ENCODE measurements at regions not wholly inside any gene's neighbourhood (a gene's known extent, or its start where the extent isn't known, plus 50 kb on each side); places are given as distances from the start of the nearest gene placed in this dataset.

GRCh38 chr2:217418544-217418943 is 558.7 kb upstream of the TNP1 start:
- DNase-seq, result no peak
- H3K4me3 Mint-ChIP-seq, result no peak overlapping the region
- H3K36me3 Mint-ChIP-seq (ENCODE audit: low read depth), result no peaks in the 10 kb centered on the region

GRCh38 chr2:217418090-217418489 is 558.2 kb upstream of the TNP1 start:
- no peak for DNase-seq
- peaks cover 5% of the 10 kb centered on the region for H3K9me3 Mint-ChIP-seq
- H3K4me3 Mint-ChIP-seq, result no peak overlapping the region
- peaks cover 4% of the 10 kb centered on the region for H3K27me3 Mint-ChIP-seq
- no peak overlapping the region for H3K27ac Mint-ChIP-seq
- no peak for ATAC-seq
- H3K4me1 Mint-ChIP-seq, result no peaks in the 10 kb centered on the region
- no peaks in the 10 kb centered on the region for H3K36me3 Mint-ChIP-seq (ENCODE audit: low read depth)

More at GRCh38 chr2:217418544-217418943, 558.7 kb upstream of the TNP1 start:
- Mint-ChIP-seq H3K27ac (no peak overlapping the region), H3K4me1 (no peaks in the 10 kb centered on the region), H3K9me3 (peaks cover 5% of the 10 kb centered on the region), H3K27me3 (peaks cover 4% of the 10 kb centered on the region)
- ATAC-seq, result no peak

- DNase-seq (no peak), ATAC-seq (no peak)
- H3K27me3 Mint-ChIP-seq, result peaks cover 7% of the 10 kb centered on the region
- no peaks in the 10 kb centered on the region for H3K4me1 Mint-ChIP-seq
- H3K4me3 Mint-ChIP-seq, result no peak overlapping the region
- H3K9me3 Mint-ChIP-seq, result peaks cover 5% of the 10 kb centered on the region
- no peaks in the 10 kb centered on the region for H3K36me3 Mint-ChIP-seq (ENCODE audit: low read depth)
- H3K27ac Mint-ChIP-seq, result no peak overlapping the region
Observed at GRCh38 chr2:217417536-217417935, 557.7 kb upstream of the TNP1 start.

- H3K36me3 Mint-ChIP-seq (ENCODE audit: low read depth), result no peaks in the 10 kb centered on the region
- H3K4me1 Mint-ChIP-seq, result no peaks in the 10 kb centered on the region
- peaks cover 7% of the 10 kb centered on the region for H3K27me3 Mint-ChIP-seq
- ATAC-seq (no peak), DNase-seq (no peak)
- no peak overlapping the region for H3K27ac Mint-ChIP-seq
- peaks cover 5% of the 10 kb centered on the region for H3K9me3 Mint-ChIP-seq
- H3K4me3 Mint-ChIP-seq, result no peak overlapping the region
Observed at GRCh38 chr2:217415316-217415715, 555.5 kb upstream of the TNP1 start.

- ATAC-seq, result no peak
Observed at GRCh38 chr2:217414429-217414828, 554.6 kb upstream of the TNP1 start.

GRCh38 chr2:217413193-217413592 is 553.3 kb upstream of the TNP1 start:
- no peak for ATAC-seq
- Mint-ChIP-seq H3K4me1 (no peaks in the 10 kb centered on the region), H3K27ac (no peak overlapping the region), H3K4me3 (no peak overlapping the region), H3K27me3 (peaks cover 7% of the 10 kb centered on the region), H3K36me3 (ENCODE audit: low read depth) (no peaks in the 10 kb centered on the region), H3K9me3 (peaks cover 5% of the 10 kb centered on the region)
- DNase-seq, result no peak

More at GRCh38 chr2:217414429-217414828, 554.6 kb upstream of the TNP1 start:
- no peak overlapping the region for H3K4me3 Mint-ChIP-seq
- peaks cover 5% of the 10 kb centered on the region for H3K9me3 Mint-ChIP-seq
- no peaks in the 10 kb centered on the region for H3K36me3 Mint-ChIP-seq (ENCODE audit: low read depth)
- no peaks in the 10 kb centered on the region for H3K4me1 Mint-ChIP-seq
- no peak overlapping the region for H3K27ac Mint-ChIP-seq
- peaks cover 7% of the 10 kb centered on the region for H3K27me3 Mint-ChIP-seq
- DNase-seq, result no peak

- Mint-ChIP-seq H3K36me3 (ENCODE audit: low read depth) (no peaks in the 10 kb centered on the region), H3K27me3 (peaks cover 6% of the 10 kb centered on the region)
Observed at GRCh38 chr2:217412721-217413120, 552.9 kb upstream of the TNP1 start.

GRCh38 chr2:217412277-217412676 is 552.4 kb upstream of the TNP1 start:
- no peaks in the 10 kb centered on the region for H3K36me3 Mint-ChIP-seq (ENCODE audit: low read depth)
- peaks cover 4% of the 10 kb centered on the region for H3K27me3 Mint-ChIP-seq
- H3K9me3 Mint-ChIP-seq, result peaks cover 5% of the 10 kb centered on the region
- no peak overlapping the region for H3K4me3 Mint-ChIP-seq
- ATAC-seq (no peak), DNase-seq (no peak)
- no peaks in the 10 kb centered on the region for H3K4me1 Mint-ChIP-seq
- H3K27ac Mint-ChIP-seq, result no peak overlapping the region

More at GRCh38 chr2:217412721-217413120, 552.9 kb upstream of the TNP1 start:
- no peak overlapping the region for H3K27ac Mint-ChIP-seq
- H3K4me3 Mint-ChIP-seq, result no peak overlapping the region
- ATAC-seq (no peak), DNase-seq (no peak)
- H3K4me1 Mint-ChIP-seq, result no peaks in the 10 kb centered on the region
- H3K9me3 Mint-ChIP-seq, result peaks cover 5% of the 10 kb centered on the region

- Mint-ChIP-seq H3K27ac (no peak overlapping the region), H3K9me3 (peaks cover 5% of the 10 kb centered on the region), H3K4me3 (no peak overlapping the region), H3K36me3 (ENCODE audit: low read depth) (no peaks in the 10 kb centered on the region), H3K4me1 (no peaks in the 10 kb centered on the region), H3K27me3 (peaks cover 4% of the 10 kb centered on the region)
- no peak for ATAC-seq
- DNase-seq, result no peak
Observed at GRCh38 chr2:217410681-217410960, 550.8 kb upstream of the TNP1 start.

- no peak overlapping the region for H3K27ac Mint-ChIP-seq
- ATAC-seq, result no peak
- peaks cover 4% of the 10 kb centered on the region for H3K27me3 Mint-ChIP-seq
- H3K9me3 Mint-ChIP-seq, result peaks cover 5% of the 10 kb centered on the region
- no peak overlapping the region for H3K4me3 Mint-ChIP-seq
- H3K36me3 Mint-ChIP-seq (ENCODE audit: low read depth), result no peaks in the 10 kb centered on the region
- no peak for DNase-seq
- H3K4me1 Mint-ChIP-seq, result no peaks in the 10 kb centered on the region
Observed at GRCh38 chr2:217409949-217410680, 550.3 kb upstream of the TNP1 start.

- H3K9me3 Mint-ChIP-seq, result no peaks in the 10 kb centered on the region
- DNase-seq, result no peak
- H3K4me3 Mint-ChIP-seq, result no peak overlapping the region
- H3K36me3 Mint-ChIP-seq (ENCODE audit: low read depth), result no peaks in the 10 kb centered on the region
- H3K27me3 Mint-ChIP-seq, result no peaks in the 10 kb centered on the region
- no peak for ATAC-seq
- no peak overlapping the region for H3K27ac Mint-ChIP-seq
- peaks cover 3% of the 10 kb centered on the region for H3K4me1 Mint-ChIP-seq
Observed at GRCh38 chr2:217407362-217407761, 547.5 kb upstream of the TNP1 start.

- Mint-ChIP-seq H3K27me3 (no peaks in the 10 kb centered on the region), H3K9me3 (no peaks in the 10 kb centered on the region), H3K36me3 (ENCODE audit: low read depth) (no peaks in the 10 kb centered on the region), H3K27ac (no peak overlapping the region), H3K4me3 (no peak overlapping the region), H3K4me1 (peaks cover 13% of the 10 kb centered on the region)
- ATAC-seq, result no peak
- DNase-seq, result no peak
Observed at GRCh38 chr2:217404236-217404760, 544.4 kb upstream of the TNP1 start.

- H3K4me1 Mint-ChIP-seq, result peaks cover 25% of the 10 kb centered on the region
- no peaks in the 10 kb centered on the region for H3K36me3 Mint-ChIP-seq (ENCODE audit: low read depth)
- H3K27ac Mint-ChIP-seq, result no peak overlapping the region
- DNase-seq (no peak), ATAC-seq (peak; percentile 17)
- no peak overlapping the region for H3K4me3 Mint-ChIP-seq
- no peaks in the 10 kb centered on the region for H3K27me3 Mint-ChIP-seq
- H3K9me3 Mint-ChIP-seq, result no peaks in the 10 kb centered on the region
Observed at GRCh38 chr2:217402761-217403383, 543.0 kb upstream of the TNP1 start.

- Mint-ChIP-seq H3K9me3 (no peaks in the 10 kb centered on the region), H3K4me1 (peaks cover 25% of the 10 kb centered on the region), H3K27me3 (no peaks in the 10 kb centered on the region), H3K36me3 (ENCODE audit: low read depth) (no peaks in the 10 kb centered on the region), H3K27ac (peak overlapping the region; percentile 56), H3K4me3 (no peak overlapping the region)
- DNase-seq (no peak), ATAC-seq (peak; percentile 60)
Observed at GRCh38 chr2:217402144-217402543, 542.3 kb upstream of the TNP1 start.

GRCh38 chr2:217399291-217399690 is 539.4 kb upstream of the TNP1 start:
- DNase-seq, result no peak

More at GRCh38 chr2:217399291-217399690, 539.4 kb upstream of the TNP1 start:
- no peaks in the 10 kb centered on the region for H3K27me3 Mint-ChIP-seq
- H3K9me3 Mint-ChIP-seq, result no peaks in the 10 kb centered on the region
- no peak overlapping the region for H3K4me3 Mint-ChIP-seq
- H3K36me3 Mint-ChIP-seq (ENCODE audit: low read depth), result no peaks in the 10 kb centered on the region
- no peak for ATAC-seq
- no peak overlapping the region for H3K27ac Mint-ChIP-seq
- peaks cover 25% of the 10 kb centered on the region for H3K4me1 Mint-ChIP-seq
